ENCODE measurements at regions not wholly inside any gene's neighbourhood (a gene's known extent, or its start where the extent isn't known, plus 50 kb on each side); places are given as distances from the start of the nearest gene placed in this dataset.

- ATAC-seq (no peak), DNase-seq (no peak)
- H3K4me3 Mint-ChIP-seq, result no peak overlapping the region
- no peaks in the 10 kb centered on the region for H3K36me3 Mint-ChIP-seq (ENCODE audit: insufficient read depth)
- H3K4me1 Mint-ChIP-seq (ENCODE audit: low read depth), result peaks cover 13% of the 10 kb centered on the region
- peaks cover 65% of the 10 kb centered on the region for H3K27me3 Mint-ChIP-seq (ENCODE audit: low read depth)
- H3K9me3 Mint-ChIP-seq, result no peaks in the 10 kb centered on the region
These were observed 177.8 kb downstream of the ETS2 start for GRCh38 chr21:38983560-38983959.

GRCh38 chr21:38982804-38983203 lies 177.1 kb downstream of the ETS2 start:
- ATAC-seq (no peak), DNase-seq (no peak)
- no peaks in the 10 kb centered on the region for H3K36me3 Mint-ChIP-seq (ENCODE audit: insufficient read depth)
- peaks cover 13% of the 10 kb centered on the region for H3K4me1 Mint-ChIP-seq (ENCODE audit: low read depth)
- no peak overlapping the region for H3K4me3 Mint-ChIP-seq
- no peaks in the 10 kb centered on the region for H3K9me3 Mint-ChIP-seq
- peaks cover 60% of the 10 kb centered on the region for H3K27me3 Mint-ChIP-seq (ENCODE audit: low read depth)

DNA sequence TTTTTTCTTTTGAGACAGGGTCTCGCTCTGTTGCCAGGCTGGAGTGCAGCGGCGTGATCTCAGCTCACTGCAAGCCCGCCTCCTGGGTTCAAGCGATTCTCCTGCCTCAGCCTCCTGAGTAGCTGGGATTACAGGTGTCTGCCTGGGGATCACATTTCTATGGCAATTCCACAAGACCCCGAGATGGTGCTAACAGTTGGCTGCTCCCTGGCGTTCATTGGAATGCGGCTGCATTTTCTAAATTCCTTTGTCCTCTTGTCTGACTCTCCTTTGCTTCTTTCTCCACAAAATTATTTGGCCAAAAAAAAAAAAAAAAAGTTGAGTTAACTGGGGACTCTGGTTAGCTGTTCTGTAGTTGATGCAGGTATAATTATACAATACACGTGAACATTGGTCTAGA lies 176.4 kb downstream of the ETS2 start:
- ATAC-seq (no peak), DNase-seq (no peak)
- peaks cover 59% of the 10 kb centered on the region for H3K27me3 Mint-ChIP-seq (ENCODE audit: low read depth)
- H3K4me1 Mint-ChIP-seq (ENCODE audit: low read depth), result peaks cover 13% of the 10 kb centered on the region
- no peak overlapping the region for H3K4me3 Mint-ChIP-seq
- no peaks in the 10 kb centered on the region for H3K9me3 Mint-ChIP-seq
- no peaks in the 10 kb centered on the region for H3K36me3 Mint-ChIP-seq (ENCODE audit: insufficient read depth)

GRCh38 chr21:38980416-38981313 lies 174.9 kb downstream of the ETS2 start:
- H3K4me1 Mint-ChIP-seq (ENCODE audit: low read depth), result peaks cover 8% of the 10 kb centered on the region
- H3K27me3 Mint-ChIP-seq (ENCODE audit: low read depth), result peaks cover 51% of the 10 kb centered on the region
- no peak for DNase-seq
- H3K4me3 Mint-ChIP-seq, result no peak overlapping the region
- ATAC-seq, result no peak
- no peaks in the 10 kb centered on the region for H3K9me3 Mint-ChIP-seq
- no peaks in the 10 kb centered on the region for H3K36me3 Mint-ChIP-seq (ENCODE audit: insufficient read depth)

- Mint-ChIP-seq H3K36me3 (ENCODE audit: insufficient read depth) (no peaks in the 10 kb centered on the region), H3K9me3 (no peaks in the 10 kb centered on the region), H3K27me3 (ENCODE audit: low read depth) (peaks cover 39% of the 10 kb centered on the region), H3K4me1 (ENCODE audit: low read depth) (no peaks in the 10 kb centered on the region), H3K4me3 (no peak overlapping the region)
- DNase-seq (no peak), ATAC-seq (peak; percentile 38 to 77)
These were observed 173.8 kb downstream of the ETS2 start for GRCh38 chr21:38979271-38980121.

GRCh38 chr21:38976900-38977299 lies 171.2 kb downstream of the ETS2 start:
- no peak for ATAC-seq
- Mint-ChIP-seq H3K4me3 (no peak overlapping the region), H3K27me3 (ENCODE audit: low read depth) (peaks cover 28% of the 10 kb centered on the region)

GRCh38 chr21:38973552-38973951 lies 167.8 kb downstream of the ETS2 start:
- ATAC-seq (no peak), DNase-seq (no peak)
- Mint-ChIP-seq H3K4me1 (ENCODE audit: low read depth) (no peaks in the 10 kb centered on the region), H3K9me3 (no peaks in the 10 kb centered on the region), H3K36me3 (ENCODE audit: insufficient read depth) (no peaks in the 10 kb centered on the region), H3K27me3 (ENCODE audit: low read depth) (peaks cover 6% of the 10 kb centered on the region), H3K4me3 (no peak overlapping the region)

More at GRCh38 chr21:38976900-38977299, 171.2 kb downstream of the ETS2 start:
- DNase-seq, result no peak
- H3K4me1 Mint-ChIP-seq (ENCODE audit: low read depth), result no peaks in the 10 kb centered on the region
- no peaks in the 10 kb centered on the region for H3K36me3 Mint-ChIP-seq (ENCODE audit: insufficient read depth)
- H3K9me3 Mint-ChIP-seq, result no peaks in the 10 kb centered on the region

DNA sequence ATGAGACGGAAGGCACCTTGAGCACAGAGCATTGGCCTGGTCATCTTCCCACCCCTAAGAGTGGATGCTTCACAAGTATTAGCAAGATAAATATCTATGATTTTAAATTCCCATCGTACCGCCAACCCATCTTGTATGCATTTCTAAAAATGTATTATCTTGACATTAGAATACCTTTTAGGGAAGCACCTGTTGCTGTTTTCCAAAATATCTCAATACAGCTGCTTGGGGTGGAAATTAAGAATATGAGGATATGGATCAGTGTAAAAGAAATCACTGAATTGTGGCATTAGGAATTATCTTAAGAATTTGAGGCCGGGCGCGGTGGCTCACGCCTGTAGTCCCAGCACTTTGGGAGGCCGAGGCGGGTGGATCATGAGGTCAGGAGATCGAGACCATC lies 166.3 kb downstream of the ETS2 start:
- ATAC-seq (no peak), DNase-seq (no peak)
- H3K36me3 Mint-ChIP-seq (ENCODE audit: insufficient read depth), result no peaks in the 10 kb centered on the region
- peaks cover 2% of the 10 kb centered on the region for H3K27me3 Mint-ChIP-seq (ENCODE audit: low read depth)
- H3K4me1 Mint-ChIP-seq (ENCODE audit: low read depth), result no peaks in the 10 kb centered on the region
- H3K4me3 Mint-ChIP-seq, result no peak overlapping the region
- H3K9me3 Mint-ChIP-seq, result no peaks in the 10 kb centered on the region

GRCh38 chr21:38970765-38971164 lies 165.0 kb downstream of the ETS2 start:
- DNase-seq (no peak), ATAC-seq (no peak)
- H3K36me3 Mint-ChIP-seq (ENCODE audit: insufficient read depth), result no peaks in the 10 kb centered on the region

DNA sequence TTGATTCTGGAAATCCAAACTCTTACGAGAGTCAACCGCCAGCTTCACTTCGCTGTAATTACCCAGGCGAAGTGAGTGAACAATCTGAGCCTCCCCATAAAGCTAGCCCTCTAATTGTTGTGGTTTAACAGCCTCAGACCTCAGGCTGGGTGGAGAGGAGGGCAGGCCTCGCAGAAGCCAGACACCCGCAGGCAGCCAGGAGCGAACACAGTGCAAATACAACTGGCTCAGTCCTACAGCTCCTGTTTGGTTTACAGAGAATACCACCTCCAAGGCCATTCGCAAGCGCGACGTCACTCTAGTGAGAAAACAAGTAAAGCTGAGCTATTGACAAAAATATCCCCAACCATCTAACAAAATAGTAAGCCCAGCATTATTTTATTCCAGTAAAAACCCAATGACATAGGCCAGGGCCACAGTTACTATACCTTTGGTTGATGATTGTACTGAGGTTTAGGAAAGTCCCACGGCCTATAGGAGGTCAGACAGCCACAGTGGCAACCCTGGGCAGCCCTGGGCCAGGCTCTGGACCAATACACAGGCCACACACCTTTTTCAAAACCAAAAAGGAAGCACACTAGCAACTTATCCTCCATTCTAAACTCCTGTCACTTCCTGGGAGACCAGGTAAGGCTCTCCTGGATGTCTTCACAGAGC lies 163.3 kb downstream of the ETS2 start:
- DNase-seq (no peak), ATAC-seq (no peak)
- no peaks in the 10 kb centered on the region for H3K4me1 Mint-ChIP-seq (ENCODE audit: low read depth)

More at GRCh38 chr21:38970765-38971164, 165.0 kb downstream of the ETS2 start:
- Mint-ChIP-seq H3K4me1 (ENCODE audit: low read depth) (no peaks in the 10 kb centered on the region), H3K27me3 (ENCODE audit: low read depth) (no peaks in the 10 kb centered on the region), H3K4me3 (no peak overlapping the region), H3K9me3 (no peaks in the 10 kb centered on the region)

DNA sequence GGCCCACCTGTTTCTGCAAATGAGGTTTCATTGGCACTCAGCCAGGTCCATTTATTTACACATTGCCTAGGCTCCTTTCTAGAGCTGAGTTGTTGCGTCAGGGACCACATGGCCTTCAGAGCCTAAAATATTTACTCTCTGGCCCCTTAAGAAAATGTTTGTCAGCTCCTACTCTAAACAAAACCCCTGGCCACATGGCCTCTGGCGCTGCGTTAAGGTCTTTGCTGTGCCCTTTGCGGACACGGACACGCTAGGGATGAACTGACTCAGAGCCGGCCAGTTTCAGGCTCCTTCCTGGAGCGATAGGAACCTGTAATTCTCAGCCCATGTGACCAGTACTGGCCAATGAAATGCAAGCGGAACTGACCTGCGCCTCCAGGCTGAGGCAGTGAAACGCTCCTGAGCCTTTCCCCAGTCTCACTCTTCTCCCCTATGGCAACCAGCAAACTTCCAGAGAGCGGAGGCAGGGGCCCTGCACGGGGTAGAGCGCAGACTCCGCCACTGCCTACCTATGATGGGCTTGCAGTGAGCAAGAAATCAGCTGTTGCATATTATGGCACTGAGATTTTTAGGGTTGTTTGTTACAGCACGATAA lies 160.3 kb downstream of the ETS2 start:
- Mint-ChIP-seq H3K4me3 (no peak overlapping the region), H3K36me3 (ENCODE audit: insufficient read depth) (no peaks in the 10 kb centered on the region), H3K4me1 (ENCODE audit: low read depth) (no peaks in the 10 kb centered on the region), H3K9me3 (no peaks in the 10 kb centered on the region), H3K27me3 (ENCODE audit: low read depth) (no peaks in the 10 kb centered on the region)
- DNase-seq, result no peak
- ATAC-seq, result no peak

More for the DNA sequence above, 163.3 kb downstream of the ETS2 start:
- Mint-ChIP-seq H3K9me3 (no peaks in the 10 kb centered on the region), H3K36me3 (ENCODE audit: insufficient read depth) (no peaks in the 10 kb centered on the region), H3K4me3 (no peak overlapping the region), H3K27me3 (ENCODE audit: low read depth) (no peaks in the 10 kb centered on the region)

DNA sequence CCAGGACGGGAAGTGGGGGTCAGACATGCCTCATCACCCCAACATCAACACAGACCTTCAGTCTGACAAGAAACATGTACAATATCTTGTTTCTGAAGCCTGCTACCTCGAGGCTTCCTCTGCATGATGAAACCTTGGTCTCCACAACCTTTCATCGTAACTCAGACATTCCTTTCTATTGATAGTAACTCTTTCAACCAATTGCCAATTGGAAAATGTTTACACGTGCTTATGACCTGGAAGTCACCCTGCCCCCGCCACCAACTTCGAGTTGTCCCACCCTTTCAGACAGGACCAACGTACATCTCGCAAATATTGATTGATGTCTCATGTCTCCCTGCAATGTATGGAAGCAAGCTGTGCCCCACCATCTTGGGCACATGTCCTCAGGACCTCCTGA lies 159.5 kb downstream of the ETS2 start:
- ATAC-seq (no peak), DNase-seq (no peak)
- Mint-ChIP-seq H3K4me3 (no peak overlapping the region), H3K27me3 (ENCODE audit: low read depth) (no peaks in the 10 kb centered on the region), H3K4me1 (ENCODE audit: low read depth) (no peaks in the 10 kb centered on the region), H3K36me3 (ENCODE audit: insufficient read depth) (no peaks in the 10 kb centered on the region), H3K9me3 (no peaks in the 10 kb centered on the region)

GRCh38 chr21:38963006-38963405 lies 157.3 kb downstream of the ETS2 start:
- Mint-ChIP-seq H3K27me3 (ENCODE audit: low read depth) (no peaks in the 10 kb centered on the region), H3K4me1 (ENCODE audit: low read depth) (no peaks in the 10 kb centered on the region), H3K36me3 (ENCODE audit: insufficient read depth) (no peaks in the 10 kb centered on the region), H3K9me3 (no peaks in the 10 kb centered on the region), H3K4me3 (no peak overlapping the region)
- no peak for DNase-seq
- ATAC-seq, result no peak

DNA sequence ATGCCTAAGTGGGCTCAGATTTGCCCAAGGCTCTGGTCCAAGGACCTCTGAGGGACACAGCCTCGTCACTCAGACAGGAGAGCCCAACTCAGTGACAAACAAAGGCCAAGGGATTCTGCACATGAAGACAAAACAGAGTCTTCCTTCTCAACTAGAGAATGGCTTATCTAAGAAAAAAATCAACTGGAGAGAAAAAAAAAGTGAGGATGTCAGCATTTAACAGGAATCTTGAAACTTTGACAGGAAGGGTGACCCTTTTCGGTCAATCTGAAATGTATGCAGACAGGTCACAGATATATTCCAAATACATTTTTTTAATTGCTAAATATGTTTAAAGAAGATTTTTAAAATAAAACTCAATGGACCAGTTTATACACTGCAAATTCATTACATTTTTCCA lies 154.5 kb downstream of the ETS2 start:
- H3K36me3 Mint-ChIP-seq (ENCODE audit: insufficient read depth), result no peaks in the 10 kb centered on the region
- H3K4me3 Mint-ChIP-seq, result no peak overlapping the region
- ATAC-seq (no peak), DNase-seq (no peak)
- H3K4me1 Mint-ChIP-seq (ENCODE audit: low read depth), result no peaks in the 10 kb centered on the region
- no peaks in the 10 kb centered on the region for H3K27me3 Mint-ChIP-seq (ENCODE audit: low read depth)
- no peaks in the 10 kb centered on the region for H3K9me3 Mint-ChIP-seq
